ENCODE measurements at regions not wholly inside any gene's neighbourhood (a gene's known extent, or its start where the extent isn't known, plus 50 kb on each side); places are given as distances from the start of the nearest gene placed in this dataset.

GRCh38 chr7:113731571-113731970 is 187.2 kb downstream of the PPP1R3A start:
- TF ChIP-seq CTCF (IDR thresholded peaks at IDR 0.05) (no peak), POLR2A (IDR thresholded peaks at IDR 0.05) (no peak)

Measured in uterus (tissue), 2 donors.